IMR-90 (cell line): ENCODE measurements at regions not wholly inside any gene's neighbourhood (a gene's known extent, or its start where the extent isn't known, plus 50 kb on each side); places are given as distances from the start of the nearest gene placed in this dataset.

Experiments used
- ATAC-seq: fragments of 200-7000 bp; cut with Tn5 transposase; 2 replicates; pipeline ENCODE4 v1.9.1; 2020; ENCODE audit warnings: low read depth, mild to moderate bottlenecking, moderate library complexity
- BruUV-seq: library from RNA; stranded (reverse); fragments of 400-500 nt; replicated peaks from 2 replicates; lab custom pipeline; 2021; lab: Mats Ljungman, UMichigan
- CTCF ChIA-PET: fragments of 300-600 bp; formaldehyde crosslinking; extraction: SDS; loops from one replicate; lab custom pipeline; 2021; ENCODE audit warnings: antibody characterized with exemption; lab: Yijun Ruan, JAX
- POLR2A ChIA-PET: fragments of 300-600 bp; sonication (Branson Sonifier 250); formaldehyde crosslinking; loops from one replicate; lab custom pipeline; 2022; ENCODE audit warnings: antibody characterized with exemption; ENCODE audit not compliant: unreplicated experiment; lab: Charles Lee
- DNase-seq: peaks from one replicate; pipeline ENCODE4 v3.0.0; 2013
- H2AFZ ChIP-seq: replicated peaks from 2 replicates; pipeline ENCODE3; 2013; ENCODE audit warnings: low read length, mild to moderate bottlenecking; ENCODE audit not compliant: poor library complexity
- H2AK5ac ChIP-seq: 2 replicates; pipeline ENCODE4 v1.6.1; 2013; ENCODE audit warnings: low read depth, low read length, inconsistent platforms
- H2AK9ac ChIP-seq: replicated peaks from 2 replicates; pipeline ENCODE3; 2013; ENCODE audit warnings: mild to moderate bottlenecking, low read depth, low read length, moderate library complexity; ENCODE audit not compliant: poor library complexity
- H2BK120ac ChIP-seq: 2 replicates; pipeline ENCODE4 v1.6.1; 2013; ENCODE audit warnings: low read depth, low read length, inconsistent platforms
- H2BK15ac ChIP-seq: 3 replicates; pipeline ENCODE4 v1.6.1; 2013; ENCODE audit warnings: low read depth, low read length, inconsistent platforms
- H2BK20ac ChIP-seq: 2 replicates; pipeline ENCODE4 v1.6.1; 2013; ENCODE audit warnings: low read depth, mild to moderate bottlenecking, inconsistent platforms, low read length, moderate library complexity
- H2BK5ac ChIP-seq: 2 replicates; pipeline ENCODE4 v1.6.1; 2013; ENCODE audit warnings: mild to moderate bottlenecking, low read depth, low read length, inconsistent platforms; ENCODE audit not compliant: poor library complexity, severe bottlenecking
- H3K14ac ChIP-seq: replicated peaks from 2 replicates; pipeline ENCODE4 v1.6.1; 2013; ENCODE audit warnings: low read depth, low read length, inconsistent platforms
- H3K18ac ChIP-seq: 2 replicates; pipeline ENCODE4 v1.6.1; 2013; ENCODE audit warnings: low read depth, low read length, control low read depth
- H3K23ac ChIP-seq: 2 replicates; pipeline ENCODE4 v1.6.1; 2013; ENCODE audit warnings: low read depth, low read length, inconsistent platforms
- H3K27ac ChIP-seq: 2 replicates; pipeline ENCODE4 v1.5.1; 2013; ENCODE audit warnings: mild to moderate bottlenecking, control low read depth, low read length; ENCODE audit not compliant: insufficient read depth
- H3K27me3 ChIP-seq: 2 replicates; pipeline ENCODE4 v1.6.1; 2013; ENCODE audit warnings: low read length; ENCODE audit not compliant: control insufficient read depth, insufficient read depth
- H3K36me3 ChIP-seq: 2 replicates; pipeline ENCODE4 v1.6.1; 2013; ENCODE audit warnings: low read length, mixed read lengths; ENCODE audit not compliant: control insufficient read depth, insufficient read depth
- H3K4ac ChIP-seq: 2 replicates; pipeline ENCODE4 v1.6.1; 2013; ENCODE audit warnings: low read depth, low read length, inconsistent platforms
- H3K4me1 ChIP-seq: 2 replicates; pipeline ENCODE4 v1.6.1; 2013; ENCODE audit warnings: low read length, mixed read lengths; ENCODE audit not compliant: control insufficient read depth, insufficient read depth
- H3K4me2 ChIP-seq: 2 replicates; pipeline ENCODE4 v1.6.1; 2013; ENCODE audit warnings: low read depth, mild to moderate bottlenecking, control low read depth, low read length, moderate library complexity
- H3K4me3 ChIP-seq: 2 replicates; pipeline ENCODE4 v1.5.1; 2013; ENCODE audit warnings: low read depth, mild to moderate bottlenecking, control low read depth, low read length, moderate library complexity; ENCODE audit not compliant: insufficient read depth
- H3K56ac ChIP-seq: 2 replicates; pipeline ENCODE4 v1.6.1; 2013; ENCODE audit warnings: low read length, inconsistent platforms; ENCODE audit not compliant: insufficient read depth; ENCODE audit errors: extremely low read depth
- H3K79me1 ChIP-seq, 2 experiments: 2 replicates each; pipeline ENCODE4 v1.6.1; 2013; ENCODE audit warnings: low read length in 2 of 2, inconsistent platforms in 1 of 2, low read depth in 1 of 2
- H3K9ac ChIP-seq: 2 replicates; pipeline ENCODE4 v1.6.1; 2013; ENCODE audit warnings: low read depth, low read length, control low read depth
- H3K9me1 ChIP-seq: 2 replicates; pipeline ENCODE4 v1.6.1; 2013; ENCODE audit warnings: low read length, inconsistent platforms; ENCODE audit not compliant: insufficient read depth
- H3K9me3 ChIP-seq: 2 replicates; pipeline ENCODE4 v1.6.1; 2013; ENCODE audit warnings: low read length; ENCODE audit not compliant: control insufficient read depth, insufficient read depth
- H4K20me1 ChIP-seq: 2 replicates; pipeline ENCODE4 v1.6.1; 2013; ENCODE audit warnings: low read length, inconsistent platforms; ENCODE audit not compliant: insufficient read depth
- H4K5ac ChIP-seq: 2 replicates; pipeline ENCODE4 v1.6.1; 2013; ENCODE audit warnings: mild to moderate bottlenecking, low read depth, low read length, control low read depth
- H4K8ac ChIP-seq, 2 experiments: 2 replicates each; pipeline ENCODE4 v1.6.1; 2013; ENCODE audit warnings: low read depth in 2 of 2, low read length in 2 of 2, control low read depth in 1 of 2, inconsistent platforms in 1 of 2
- H4K91ac ChIP-seq: 2 replicates; pipeline ENCODE4 v1.6.1; 2013; ENCODE audit warnings: low read depth, low read length, inconsistent platforms; ENCODE audit not compliant: insufficient read depth
- BHLHE40 ChIP-seq: fragments of 150-350 bp; IDR thresholded peaks from 2 replicates; pipeline ENCODE4 v1.6.1; 2016; ENCODE audit warnings: mild to moderate bottlenecking, low read depth, low read length
- MAZ ChIP-seq: IDR thresholded peaks from 2 replicates; pipeline ENCODE4 v1.6.1; 2012; ENCODE audit warnings: low read depth, mild to moderate bottlenecking, low read length, improper control_type of control experiment, moderate library complexity, borderline replicate concordance
- POLR2A ChIP-seq: IDR thresholded peaks from 2 replicates; pipeline ENCODE4 v1.6.1; 2012; ENCODE audit warnings: mild to moderate bottlenecking, low read depth, low read length
- WGBS, 2 experiments: methylation state at CpG; one replicate each; pipeline versions ENCODE4 v1.1.5 to v1.1.7; 2013; ENCODE audit warnings: missing lambda C conversion rate in 2 of 2; ENCODE audit not compliant: insufficient read length in 1 of 2; ENCODE audit errors: extremely low coverage in 2 of 2; 5-methylcytosine and 5-hydroxymethylcytosine counted together
- dilution Hi-C: fragments of 300-500 bp; cut with HindIII; formaldehyde crosslinking; loops from one replicate; pipeline ENCODE4 v1.14.3; 2018; ENCODE audit warnings: low sequenced_read_pairs; ENCODE audit not compliant: unreplicated experiment
- in situ Hi-C: fragments of 300-500 bp; cut with MboI; formaldehyde crosslinking; loops from 3 replicates; pipeline ENCODE4 v1.14.3; 2019; ENCODE audit warnings: low sequenced_read_pairs, inconsistent platforms, mixed read lengths
- intact Hi-C: fragments of 100-400 bp; cut with micrococcal nuclease; formaldehyde crosslinking; loops from 2 replicates; pipeline ENCODE4 v1.10.0; 2022

DNA sequence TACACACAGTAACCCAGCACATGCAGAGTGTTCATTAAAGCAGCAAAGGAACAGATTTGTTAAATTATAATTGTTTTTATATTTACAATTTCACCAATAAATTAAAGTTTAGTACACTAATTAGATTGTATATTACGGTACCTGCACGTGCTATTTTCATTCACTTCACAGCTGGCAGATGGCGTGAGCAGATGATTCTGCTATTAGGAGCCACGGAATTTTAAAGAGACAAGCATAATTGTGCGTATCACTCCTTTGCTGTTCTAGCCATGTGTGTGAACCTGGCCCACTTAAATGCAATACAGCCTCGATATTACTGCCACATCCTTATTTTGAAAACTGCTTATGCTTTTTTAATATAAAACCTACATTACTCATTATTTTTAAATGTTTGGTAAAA, 332.8 kb upstream of the SOX11 start:
- H3K4ac ChIP-seq: no peak overlapping the region
- no peak overlapping the region for H2AFZ ChIP-seq
- H4K5ac ChIP-seq: no peak overlapping the region
- ATAC-seq (no peak), DNase-seq (no peak)
- H3K9ac ChIP-seq: no peak overlapping the region
- no peak overlapping the region for H2BK15ac ChIP-seq
- H3K36me3 ChIP-seq: no peaks in the 10 kb centered on the region
- H3K9me1 ChIP-seq: no peaks in the 10 kb centered on the region
- H2BK120ac ChIP-seq: no peak overlapping the region
- ChIA-PET CTCF (no interaction called here), POLR2A (no interaction called here)
- H3K4me3 ChIP-seq: no peak overlapping the region
- H3K18ac ChIP-seq: no peak overlapping the region
- H3K9me3 ChIP-seq: peaks cover 11% of the 10 kb centered on the region
- no peak overlapping the region for H3K23ac ChIP-seq
- no peak overlapping the region for H2AK5ac ChIP-seq
- WGBS, 2 experiments: no CpG with 5 or more reads among the region's 6 CpGs
- no peak overlapping the region for H3K56ac ChIP-seq
- H4K8ac ChIP-seq: no peak overlapping the region
- BruUV-seq: no TSS peak
- no peak overlapping the region for H4K91ac ChIP-seq
- H3K27ac ChIP-seq: no peak overlapping the region
- in situ Hi-C loops (no loop called here), dilution Hi-C loops (no loop called here), intact Hi-C loops (no loop called here)
- no peaks in the 10 kb centered on the region for H4K20me1 ChIP-seq
- H3K4me2 ChIP-seq: no peak overlapping the region
- no peak overlapping the region for H2BK20ac ChIP-seq
- H2BK5ac ChIP-seq: no peak overlapping the region
- H2AK9ac ChIP-seq: no peak overlapping the region
- no peak overlapping the region for H3K14ac ChIP-seq
- TF ChIP-seq POLR2A (no peak), MAZ (no peak), BHLHE40 (no peak)
- no peaks in the 10 kb centered on the region for H3K4me1 ChIP-seq
- H3K79me1 ChIP-seq: no peaks in the 10 kb centered on the region
- no peaks in the 10 kb centered on the region for H3K27me3 ChIP-seq
